Activated naive CD8-positive, alpha-beta T cell (primary cell): ENCODE measurements at regions not wholly inside any gene's neighbourhood (a gene's known extent, or its start where the extent isn't known, plus 50 kb on each side); places are given as distances from the start of the nearest gene placed in this dataset.

Experiments
- H3K27ac Mint-ChIP-seq: one replicate; pipeline ENCODE4 v1.8.0; 2021; ENCODE audit warnings: mixed read lengths
- H3K27me3 Mint-ChIP-seq: one replicate; pipeline ENCODE4 v1.8.0; 2021; ENCODE audit warnings: mixed read lengths
- H3K36me3 Mint-ChIP-seq: one replicate; pipeline ENCODE4 v1.8.0; 2021; ENCODE audit warnings: mixed read lengths
- H3K4me1 Mint-ChIP-seq: one replicate; pipeline ENCODE4 v1.8.0; 2021; ENCODE audit warnings: low read depth, mixed read lengths
- H3K4me3 Mint-ChIP-seq: one replicate; pipeline ENCODE4 v1.8.0; 2021; ENCODE audit warnings: mild to moderate bottlenecking, mixed read lengths
- H3K9me3 Mint-ChIP-seq: one replicate; pipeline ENCODE4 v1.8.0; 2021; ENCODE audit warnings: low read depth, mixed read lengths

GRCh38 chr5:124796495-124796894, 50.1 kb upstream of the ZNF608 start:
- Mint-ChIP-seq H3K27ac (no peak overlapping the region), H3K36me3 (no peaks in the 10 kb centered on the region), H3K4me3 (no peak overlapping the region)

GRCh38 chr5:124797665-124798087, 51.2 kb upstream of the ZNF608 start:
- Mint-ChIP-seq H3K27me3 (peaks cover 2% of the 10 kb centered on the region), H3K27ac (no peak overlapping the region), H3K36me3 (no peaks in the 10 kb centered on the region)

More at GRCh38 chr5:124796495-124796894, 50.1 kb upstream of the ZNF608 start:
- H3K27me3 Mint-ChIP-seq = no peaks in the 10 kb centered on the region
- no peaks in the 10 kb centered on the region for H3K4me1 Mint-ChIP-seq
- H3K9me3 Mint-ChIP-seq = peaks cover 1% of the 10 kb centered on the region

GRCh38 chr5:124798890-124799289, 52.5 kb upstream of the ZNF608 start:
- H3K9me3 Mint-ChIP-seq = peaks cover 4% of the 10 kb centered on the region
- peaks cover 2% of the 10 kb centered on the region for H3K27me3 Mint-ChIP-seq
- H3K27ac Mint-ChIP-seq = no peak overlapping the region
- H3K36me3 Mint-ChIP-seq = no peaks in the 10 kb centered on the region
- H3K4me3 Mint-ChIP-seq = no peak overlapping the region
- no peaks in the 10 kb centered on the region for H3K4me1 Mint-ChIP-seq

More at GRCh38 chr5:124797665-124798087, 51.2 kb upstream of the ZNF608 start:
- H3K4me3 Mint-ChIP-seq = no peak overlapping the region
- no peaks in the 10 kb centered on the region for H3K4me1 Mint-ChIP-seq
- peaks cover 4% of the 10 kb centered on the region for H3K9me3 Mint-ChIP-seq

- no peak overlapping the region for H3K27ac Mint-ChIP-seq
- no peaks in the 10 kb centered on the region for H3K4me1 Mint-ChIP-seq
- peaks cover 2% of the 10 kb centered on the region for H3K27me3 Mint-ChIP-seq
- peaks cover 4% of the 10 kb centered on the region for H3K9me3 Mint-ChIP-seq
- H3K36me3 Mint-ChIP-seq = no peaks in the 10 kb centered on the region
- no peak overlapping the region for H3K4me3 Mint-ChIP-seq
Measured at GRCh38 chr5:124801551-124801950, 55.1 kb upstream of the ZNF608 start.

GRCh38 chr5:124803617-124804323, 57.3 kb upstream of the ZNF608 start:
- peaks cover 2% of the 10 kb centered on the region for H3K27me3 Mint-ChIP-seq
- H3K4me3 Mint-ChIP-seq = no peak overlapping the region
- H3K4me1 Mint-ChIP-seq = no peaks in the 10 kb centered on the region
- H3K27ac Mint-ChIP-seq = no peak overlapping the region
- peaks cover 4% of the 10 kb centered on the region for H3K9me3 Mint-ChIP-seq
- H3K36me3 Mint-ChIP-seq = no peaks in the 10 kb centered on the region

- peaks cover 2% of the 10 kb centered on the region for H3K27me3 Mint-ChIP-seq
- H3K9me3 Mint-ChIP-seq = peaks cover 4% of the 10 kb centered on the region
- no peaks in the 10 kb centered on the region for H3K36me3 Mint-ChIP-seq
- H3K4me3 Mint-ChIP-seq = no peak overlapping the region
- H3K4me1 Mint-ChIP-seq = no peaks in the 10 kb centered on the region
- no peak overlapping the region for H3K27ac Mint-ChIP-seq
Measured at GRCh38 chr5:124806026-124806372, 59.6 kb upstream of the ZNF608 start.

GRCh38 chr5:124806373-124807077, 60.1 kb upstream of the ZNF608 start:
- H3K4me3 Mint-ChIP-seq = no peak overlapping the region
- H3K27me3 Mint-ChIP-seq = peaks cover 2% of the 10 kb centered on the region
- no peak overlapping the region for H3K27ac Mint-ChIP-seq
- no peaks in the 10 kb centered on the region for H3K36me3 Mint-ChIP-seq
- H3K4me1 Mint-ChIP-seq = no peaks in the 10 kb centered on the region
- H3K9me3 Mint-ChIP-seq = peaks cover 2% of the 10 kb centered on the region

- no peaks in the 10 kb centered on the region for H3K36me3 Mint-ChIP-seq
- no peak overlapping the region for H3K27ac Mint-ChIP-seq
- H3K9me3 Mint-ChIP-seq = no peaks in the 10 kb centered on the region
- peaks cover 2% of the 10 kb centered on the region for H3K27me3 Mint-ChIP-seq
- no peaks in the 10 kb centered on the region for H3K4me1 Mint-ChIP-seq
- no peak overlapping the region for H3K4me3 Mint-ChIP-seq
Measured at GRCh38 chr5:124808842-124809268, 62.4 kb upstream of the ZNF608 start.

GRCh38 chr5:124810396-124811006, 64.1 kb upstream of the ZNF608 start:
- Mint-ChIP-seq H3K9me3 (no peaks in the 10 kb centered on the region), H3K4me1 (no peaks in the 10 kb centered on the region), H3K27me3 (peaks cover 2% of the 10 kb centered on the region), H3K4me3 (no peak overlapping the region), H3K36me3 (no peaks in the 10 kb centered on the region), H3K27ac (no peak overlapping the region)

GRCh38 chr5:124812771-124813358, 66.4 kb upstream of the ZNF608 start:
- H3K27me3 Mint-ChIP-seq = peaks cover 2% of the 10 kb centered on the region
- H3K36me3 Mint-ChIP-seq = no peaks in the 10 kb centered on the region
- H3K4me1 Mint-ChIP-seq = no peaks in the 10 kb centered on the region
- H3K27ac Mint-ChIP-seq = no peak overlapping the region
- no peaks in the 10 kb centered on the region for H3K9me3 Mint-ChIP-seq
- no peak overlapping the region for H3K4me3 Mint-ChIP-seq

- H3K27me3 Mint-ChIP-seq = peaks cover 2% of the 10 kb centered on the region
- H3K4me1 Mint-ChIP-seq = no peaks in the 10 kb centered on the region
- no peak overlapping the region for H3K27ac Mint-ChIP-seq
- no peaks in the 10 kb centered on the region for H3K36me3 Mint-ChIP-seq
- H3K4me3 Mint-ChIP-seq = no peak overlapping the region
- H3K9me3 Mint-ChIP-seq = no peaks in the 10 kb centered on the region
Measured at GRCh38 chr5:124816381-124816780, 69.9 kb upstream of the ZNF608 start.

GRCh38 chr5:124819201-124819600, 72.8 kb upstream of the ZNF608 start:
- Mint-ChIP-seq H3K4me3 (no peak overlapping the region), H3K9me3 (no peaks in the 10 kb centered on the region), H3K4me1 (no peaks in the 10 kb centered on the region), H3K27ac (no peak overlapping the region), H3K27me3 (no peaks in the 10 kb centered on the region), H3K36me3 (no peaks in the 10 kb centered on the region)

- Mint-ChIP-seq H3K9me3 (no peaks in the 10 kb centered on the region), H3K27ac (no peak overlapping the region), H3K36me3 (no peaks in the 10 kb centered on the region), H3K4me3 (no peak overlapping the region), H3K27me3 (no peaks in the 10 kb centered on the region), H3K4me1 (no peaks in the 10 kb centered on the region)
Measured at GRCh38 chr5:124822647-124823046, 76.2 kb upstream of the ZNF608 start.

- H3K9me3 Mint-ChIP-seq = no peaks in the 10 kb centered on the region
- H3K4me3 Mint-ChIP-seq = no peak overlapping the region
- H3K27me3 Mint-ChIP-seq = no peaks in the 10 kb centered on the region
- no peaks in the 10 kb centered on the region for H3K36me3 Mint-ChIP-seq
- H3K27ac Mint-ChIP-seq = no peak overlapping the region
- H3K4me1 Mint-ChIP-seq = no peaks in the 10 kb centered on the region
Measured at GRCh38 chr5:124823380-124823779, 76.9 kb upstream of the ZNF608 start.

GRCh38 chr5:124824637-124825158, 78.3 kb upstream of the ZNF608 start:
- H3K9me3 Mint-ChIP-seq = no peaks in the 10 kb centered on the region
- H3K27me3 Mint-ChIP-seq = no peaks in the 10 kb centered on the region
- H3K4me3 Mint-ChIP-seq = no peak overlapping the region

More at GRCh38 chr5:124824637-124825158, 78.3 kb upstream of the ZNF608 start:
- Mint-ChIP-seq H3K36me3 (no peaks in the 10 kb centered on the region), H3K27ac (no peak overlapping the region), H3K4me1 (no peaks in the 10 kb centered on the region)
